Neural cell (in vitro differentiated cells): ENCODE measurements at regions not wholly inside any gene's neighbourhood (a gene's known extent, or its start where the extent isn't known, plus 50 kb on each side); places are given as distances from the start of the nearest gene placed in this dataset.

Source experiments
- H2AFZ ChIP-seq: fragments of 200-600, 300-800 bp; sonication (generic), shearing (Covaris generic); 2 replicates; pipeline ENCODE4 v1.6.0; 2014; ENCODE audit warnings: low read depth, mild to moderate bottlenecking, antibody characterized with exemption, low read length, moderate library complexity
- H3F3A ChIP-seq: fragments of 200-600 bp; shearing (Covaris generic); 2 replicates; pipeline ENCODE4 v1.6.1; 2016; ENCODE audit warnings: mild to moderate bottlenecking, moderate library complexity, mixed read lengths, antibody characterized with exemption, low read length; ENCODE audit not compliant: insufficient read depth, poor library complexity, severe bottlenecking
- H3K27ac ChIP-seq: fragments of 200-600, 300-800 bp; sonication (generic), shearing (Covaris generic); 2 replicates; pipeline ENCODE4 v1.5.1; 2014; ENCODE audit warnings: mild to moderate bottlenecking, low read length, moderate library complexity
- H3K27me3 ChIP-seq: fragments of 300-800, 200-600 bp; sonication (generic), shearing (Covaris generic); 2 replicates; pipeline ENCODE4 v1.6.0; 2014; ENCODE audit warnings: mild to moderate bottlenecking, low read depth, low read length, moderate library complexity; ENCODE audit not compliant: insufficient read depth
- H3K36me3 ChIP-seq: fragments of 300-800, 200-600 bp; sonication (generic), shearing (Covaris generic); 2 replicates; pipeline ENCODE4 v1.5.1; 2014; ENCODE audit warnings: mild to moderate bottlenecking, antibody characterized with exemption, low read length, moderate library complexity; ENCODE audit not compliant: insufficient read depth
- H3K4me2 ChIP-seq: fragments of 300-800, 200-600 bp; sonication (generic), shearing (Covaris generic); 2 replicates; pipeline ENCODE4 v1.6.0; 2014; ENCODE audit warnings: mild to moderate bottlenecking, low read length
- H3K4me3 ChIP-seq: fragments of 300-800, 200-600 bp; sonication (generic), shearing (Covaris generic); 2 replicates; pipeline ENCODE4 v1.5.1; 2014; ENCODE audit warnings: mild to moderate bottlenecking, low read length, moderate library complexity
- H3K79me2 ChIP-seq: fragments of 200-600 bp; shearing (Covaris generic); replicated peaks from 2 replicates; pipeline ENCODE4 v1.6.0; 2014; ENCODE audit warnings: mild to moderate bottlenecking, low read length, moderate library complexity; ENCODE audit not compliant: insufficient read depth
- H3K9ac ChIP-seq: fragments of 300-800, 200-600 bp; sonication (generic), shearing (Covaris generic); 2 replicates; pipeline ENCODE4 v1.6.1; 2016; ENCODE audit warnings: mild to moderate bottlenecking, low read length, mixed read lengths
- H3K9me2 ChIP-seq: fragments of 200-600 bp; shearing (Covaris generic); 2 replicates; pipeline ENCODE4 v1.6.1; 2016; ENCODE audit warnings: mild to moderate bottlenecking, low read length, mixed read lengths; ENCODE audit not compliant: insufficient read depth
- H3K9me3 ChIP-seq: fragments of 200-600, 300-800 bp; sonication (generic), shearing (Covaris generic); 2 replicates; pipeline ENCODE4 v1.6.1; 2016; ENCODE audit warnings: mild to moderate bottlenecking, mixed run types, low read length, moderate library complexity, mixed read lengths
- H4K20me1 ChIP-seq: fragments of 200-600 bp; shearing (Covaris generic); 2 replicates; pipeline ENCODE4 v1.6.1; 2016; ENCODE audit warnings: mild to moderate bottlenecking, mixed run types; ENCODE audit not compliant: insufficient read depth
- CTCF ChIP-seq: fragments of 450-650 bp; IDR thresholded peaks from 2 replicates; pipeline ENCODE4 v1.5.1; 2014; ENCODE audit warnings: antibody characterized with exemption, mild to moderate bottlenecking, moderate library complexity; ENCODE audit not compliant: poor library complexity, severe bottlenecking
- EP300 ChIP-seq: fragments of 450-650 bp; conservative IDR thresholded peaks from 2 replicates; pipeline ENCODE4 v1.6.1; 2014; ENCODE audit warnings: antibody characterized with exemption, mild to moderate bottlenecking, moderate library complexity; ENCODE audit not compliant: poor library complexity, severe bottlenecking
- EZH2 ChIP-seq: fragments of 200-600, 300-800 bp; shearing (Covaris generic), sonication (generic); IDR thresholded peaks from 2 replicates; pipeline ENCODE4 v1.6.1; 2014; ENCODE audit warnings: antibody characterized with exemption, low read length, borderline replicate concordance, mild to moderate bottlenecking; ENCODE audit not compliant: insufficient read depth, poor library complexity, severe bottlenecking
- MXI1 ChIP-seq: fragments of 450-650 bp; conservative IDR thresholded peaks from 2 replicates; pipeline ENCODE4 v1.6.1; 2014; ENCODE audit warnings: antibody characterized with exemption, mild to moderate bottlenecking; ENCODE audit not compliant: poor library complexity, severe bottlenecking
- POLR2AphosphoS5 ChIP-seq: IDR thresholded peaks from 2 replicates; pipeline ENCODE4 v1.6.1; 2012
- RAD21 ChIP-seq: fragments of 450-650 bp; conservative IDR thresholded peaks from 2 replicates; pipeline ENCODE4 v1.6.1; 2014; ENCODE audit warnings: antibody characterized with exemption, mild to moderate bottlenecking, moderate library complexity
- REST ChIP-seq: IDR thresholded peaks from 2 replicates; pipeline ENCODE4 v1.6.1; 2012; ENCODE audit warnings: borderline replicate concordance
- SMC3 ChIP-seq: fragments of 450-650 bp; conservative IDR thresholded peaks from 2 replicates; pipeline ENCODE4 v1.6.1; 2014; ENCODE audit warnings: antibody characterized with exemption, mild to moderate bottlenecking, moderate library complexity; ENCODE audit not compliant: poor library complexity
- TAF1 ChIP-seq: IDR thresholded peaks from 2 replicates; pipeline ENCODE4 v1.6.1; 2012; ENCODE audit warnings: low read depth

GRCh38 chr18:8952174-8952573, 150.3 kb upstream of the NDUFV2 start:
- no peak overlapping the region for H3K27ac ChIP-seq
- H3K4me3 ChIP-seq, result no peak overlapping the region
- no peaks in the 10 kb centered on the region for H3K27me3 ChIP-seq
- TF ChIP-seq MXI1 (no peak), CTCF (no peak), RAD21 (no peak), REST (no peak), EZH2 (no peak), EP300 (no peak), SMC3 (no peak)
- H3K36me3 ChIP-seq, result no peaks in the 10 kb centered on the region
- no peaks in the 10 kb centered on the region for H3F3A ChIP-seq
- no peaks in the 10 kb centered on the region for H3K9me2 ChIP-seq
- no peaks in the 10 kb centered on the region for H4K20me1 ChIP-seq
- H3K79me2 ChIP-seq, result no peaks in the 10 kb centered on the region
- no peaks in the 10 kb centered on the region for H3K9me3 ChIP-seq
- H3K9ac ChIP-seq, result no peak overlapping the region
- no peak overlapping the region for H3K4me2 ChIP-seq
- no peak overlapping the region for H2AFZ ChIP-seq

- TF ChIP-seq SMC3, result no peak
- no peak for TF ChIP-seq CTCF
- TF ChIP-seq MXI1, result no peak
- no peak for TF ChIP-seq EP300
- no peak for TF ChIP-seq RAD21
- no peak for TF ChIP-seq REST
- no peak for TF ChIP-seq EZH2
- TF ChIP-seq TAF1, result no peak
- no peak for TF ChIP-seq POLR2AphosphoS5
These were observed 149.4 kb upstream of the NDUFV2 start for GRCh38 chr18:8952769-8953760.

More at GRCh38 chr18:8952769-8953760, 149.4 kb upstream of the NDUFV2 start:
- H3K4me3 ChIP-seq, result no peak overlapping the region
- H3K9ac ChIP-seq, result no peak overlapping the region
- H4K20me1 ChIP-seq, result no peaks in the 10 kb centered on the region
- no peaks in the 10 kb centered on the region for H3K36me3 ChIP-seq
- H3K9me2 ChIP-seq, result no peaks in the 10 kb centered on the region
- H3K9me3 ChIP-seq, result no peaks in the 10 kb centered on the region
- H3K4me2 ChIP-seq, result no peak overlapping the region
- no peaks in the 10 kb centered on the region for H3F3A ChIP-seq
- H3K27ac ChIP-seq, result no peak overlapping the region
- no peak overlapping the region for H2AFZ ChIP-seq
- no peaks in the 10 kb centered on the region for H3K27me3 ChIP-seq
- no peaks in the 10 kb centered on the region for H3K79me2 ChIP-seq
